Liver (tissue), 8 donors: ENCODE measurements at regions not wholly inside any gene's neighbourhood (a gene's known extent, or its start where the extent isn't known, plus 50 kb on each side); places are given as distances from the start of the nearest gene placed in this dataset.

Experiments
- DNase-seq: peaks from one replicate; pipeline ENCODE4 v3.0.0-alpha.2; 2017; ENCODE audit warnings: low spot score
- H3K27ac ChIP-seq, 2 donors: one replicate each; pipeline ENCODE4 v1.7.0; 2013; ENCODE audit warnings: inconsistent platforms in 2 of 2, low read length in 2 of 2, control low read depth in 1 of 2, low read depth in 1 of 2, mild to moderate bottlenecking in 1 of 2
- H3K27me3 ChIP-seq, 4 donors: one replicate each; pipeline versions ENCODE4 v1.6.1 to v1.7.0; 2013; ENCODE audit warnings: low read length in 3 of 4, inconsistent platforms in 1 of 4, mild to moderate bottlenecking in 1 of 4, moderate library complexity in 1 of 4; ENCODE audit not compliant: control insufficient read depth in 4 of 4, insufficient read depth in 4 of 4
- H3K36me3 ChIP-seq, 4 donors: one replicate each; pipeline versions ENCODE4 v1.6.1 to v1.7.0; 2013; ENCODE audit warnings: low read length in 3 of 4, mild to moderate bottlenecking in 3 of 4, low read depth in 1 of 4, moderate library complexity in 1 of 4; ENCODE audit not compliant: control insufficient read depth in 4 of 4, insufficient read depth in 3 of 4
- H3K4me1 ChIP-seq, 4 donors: one replicate each; pipeline versions ENCODE4 v1.6.1 to v1.7.0; 2013; ENCODE audit warnings: low read length in 3 of 4, mild to moderate bottlenecking in 3 of 4, moderate library complexity in 1 of 4; ENCODE audit not compliant: control insufficient read depth in 4 of 4, insufficient read depth in 4 of 4
- H3K4me3 ChIP-seq, 3 donors: one replicate each; pipeline versions ENCODE4 v1.6.1 to v1.7.0; 2013; ENCODE audit warnings: low read length in 3 of 3, control low read depth in 1 of 3, low read depth in 1 of 3, mild to moderate bottlenecking in 1 of 3
- H3K9ac ChIP-seq, 2 donors: one replicate each; pipeline ENCODE4 v1.7.0; 2013; ENCODE audit warnings: low read length in 2 of 2, mild to moderate bottlenecking in 2 of 2, moderate library complexity in 2 of 2, control low read depth in 1 of 2, low read depth in 1 of 2
- H3K9me3 ChIP-seq, 4 donors: one replicate each; pipeline versions ENCODE4 v1.6.1 to v1.7.0; 2013; ENCODE audit warnings: low read length in 3 of 4; ENCODE audit not compliant: control insufficient read depth in 4 of 4
- ATF3 ChIP-seq: IDR thresholded peaks from 2 replicates; pipeline ENCODE4 v1.6.1; 2016; ENCODE audit warnings: antibody characterized with exemption
- CTCF ChIP-seq: fragments of 150-350 bp; IDR thresholded peaks from 2 replicates; pipeline ENCODE4 v1.5.1; 2017; ENCODE audit warnings: improper control_type of control experiment, low read depth, low read length; ENCODE audit not compliant: missing input control
- EGR1 ChIP-seq, 2 donors: IDR thresholded peaks; 2 replicates each; pipeline ENCODE4 v1.6.1; 2016 to 2018; ENCODE audit warnings: antibody characterized with exemption in 2 of 2, low read depth in 2 of 2
- FOXA1 ChIP-seq: IDR thresholded peaks from 2 replicates; pipeline ENCODE4 v1.6.1; 2016; ENCODE audit warnings: antibody characterized with exemption
- FOXA2 ChIP-seq: IDR thresholded peaks from 2 replicates; pipeline ENCODE4 v1.6.1; 2016; ENCODE audit warnings: antibody characterized with exemption
- GABPA ChIP-seq, 2 donors: IDR thresholded peaks in 1 of 2; conservative IDR thresholded peaks in 1 of 2; 2 replicates each; pipeline ENCODE4 v1.6.1; 2016; ENCODE audit warnings: antibody characterized with exemption in 2 of 2, mild to moderate bottlenecking in 1 of 2, moderate library complexity in 1 of 2
- HNF4A ChIP-seq, 2 donors: conservative IDR thresholded peaks; 2 replicates each; pipeline ENCODE4 v1.6.1; 2016; ENCODE audit warnings: antibody characterized with exemption in 2 of 2, mild to moderate bottlenecking in 2 of 2
- HNF4G ChIP-seq: IDR thresholded peaks from 2 replicates; pipeline ENCODE4 v1.6.1; 2016; ENCODE audit warnings: antibody characterized with exemption
- JUND ChIP-seq, 2 donors: IDR thresholded peaks; 2 replicates each; pipeline ENCODE4 v1.6.1; 2016; ENCODE audit warnings: antibody characterized with exemption in 2 of 2
- MAX ChIP-seq: IDR thresholded peaks from 2 replicates; pipeline ENCODE4 v1.6.1; 2016; ENCODE audit warnings: antibody characterized with exemption
- NR2F2 ChIP-seq: IDR thresholded peaks from 2 replicates; pipeline ENCODE4 v1.6.1; 2016; ENCODE audit warnings: antibody characterized with exemption
- RAD21 ChIP-seq, 2 donors: IDR thresholded peaks; 2 replicates each; pipeline ENCODE4 v1.6.1; 2016; ENCODE audit warnings: antibody characterized with exemption in 2 of 2, mild to moderate bottlenecking in 2 of 2
- REST ChIP-seq: IDR thresholded peaks from 2 replicates; pipeline ENCODE4 v1.6.1; 2016; ENCODE audit warnings: antibody characterized with exemption, mild to moderate bottlenecking
- RXRA ChIP-seq, 2 donors: IDR thresholded peaks; 2 replicates each; pipeline ENCODE4 v1.6.1; 2017 to 2018; ENCODE audit warnings: antibody characterized with exemption in 2 of 2, mild to moderate bottlenecking in 1 of 2
- SP1 ChIP-seq: IDR thresholded peaks from 2 replicates; pipeline ENCODE4 v1.6.1; 2018; ENCODE audit warnings: antibody characterized with exemption, mild to moderate bottlenecking
- TAF1 ChIP-seq: conservative IDR thresholded peaks from 2 replicates; pipeline ENCODE4 v1.6.1; 2016; ENCODE audit warnings: antibody characterized with exemption, mild to moderate bottlenecking
- YY1 ChIP-seq: IDR thresholded peaks from 2 replicates; pipeline ENCODE4 v1.6.1; 2016; ENCODE audit warnings: antibody characterized with exemption, mild to moderate bottlenecking
- ZBTB33 ChIP-seq: IDR thresholded peaks from 2 replicates; pipeline ENCODE4 v1.6.1; 2016; ENCODE audit warnings: antibody characterized with exemption
- WGBS: extraction: QIAGEN DNeasy Blood & Tissue Kit; methylation state at CpG from one replicate; pipeline ENCODE4 v1.1.7; 2013; 5-methylcytosine and 5-hydroxymethylcytosine counted together
- donor health status: healthy.
- donor health status: healthy.
- donor health status: healthy.
- donor health status: healthy.
- donor health status: healthy.

GRCh38 chr3:22319446-22319845 lies 568.4 kb upstream of the ZNF385D start:
- Histone ChIP-seq H3K9ac (no peak overlapping the region), H3K9me3 (no peaks in the 10 kb centered on the region), H3K4me1 (peaks cover 0 to 2% (median under 1%) of the 10 kb centered on the region in 4 donors), H3K36me3 (no peaks in the 10 kb centered on the region), H3K27me3 (peaks cover 0 to 3% (median 0%) of the 10 kb centered on the region in 4 donors), H3K27ac (no peak overlapping the region), H3K4me3 (no peak overlapping the region)
- no peak for DNase-seq
- 54% methylated on average over 1 of the region's 1 CpG for WGBS
- TF ChIP-seq REST (no peak), FOXA1 (no peak), RXRA (IDR thresholded peaks at IDR 0.05) (no peak), ZBTB33 (no peak), MAX (no peak), ATF3 (no peak), FOXA2 (no peak), GABPA (IDR thresholded peaks at IDR 0.05 in 1 of 2, conservative IDR thresholded peaks at IDR 0.05 in 1 of 2) (no peak), JUND (IDR thresholded peaks at IDR 0.05) (no peak)

GRCh38 chr3:22322861-22323260 lies 571.9 kb upstream of the ZNF385D start:
- Histone ChIP-seq H3K9me3 (no peaks in the 10 kb centered on the region), H3K27ac (no peak overlapping the region), H3K9ac (no peak overlapping the region), H3K36me3 (no peaks in the 10 kb centered on the region), H3K4me3 (no peak overlapping the region), H3K27me3 (peaks cover 0 to 8% (median 0%) of the 10 kb centered on the region in 4 donors), H3K4me1 (peaks cover 0 to 2% (median under 1%) of the 10 kb centered on the region in 4 donors)
- WGBS, result 60% methylated on average over 4 of the region's 4 CpGs
- DNase-seq, result no peak
- TF ChIP-seq HNF4G (no peak), MAX (no peak), ZBTB33 (no peak), TAF1 (no peak), ATF3 (no peak), YY1 (no peak), GABPA (IDR thresholded peaks at IDR 0.05 in 1 of 2, conservative IDR thresholded peaks at IDR 0.05 in 1 of 2) (no peak), FOXA2 (no peak), EGR1 (IDR thresholded peaks at IDR 0.05; ENCODE audit: low read depth in 2 of 2) (no peak), HNF4A (conservative IDR thresholded peaks at IDR 0.05) (no peak), NR2F2 (no peak), RXRA (IDR thresholded peaks at IDR 0.05) (no peak), CTCF (no peak), FOXA1 (no peak), JUND (IDR thresholded peaks at IDR 0.05) (no peak), RAD21 (IDR thresholded peaks at IDR 0.05) (no peak), SP1 (no peak)
